ENCODE measurements at regions not wholly inside any gene's neighbourhood (a gene's known extent, or its start where the extent isn't known, plus 50 kb on each side); places are given as distances from the start of the nearest gene placed in this dataset.

DNA sequence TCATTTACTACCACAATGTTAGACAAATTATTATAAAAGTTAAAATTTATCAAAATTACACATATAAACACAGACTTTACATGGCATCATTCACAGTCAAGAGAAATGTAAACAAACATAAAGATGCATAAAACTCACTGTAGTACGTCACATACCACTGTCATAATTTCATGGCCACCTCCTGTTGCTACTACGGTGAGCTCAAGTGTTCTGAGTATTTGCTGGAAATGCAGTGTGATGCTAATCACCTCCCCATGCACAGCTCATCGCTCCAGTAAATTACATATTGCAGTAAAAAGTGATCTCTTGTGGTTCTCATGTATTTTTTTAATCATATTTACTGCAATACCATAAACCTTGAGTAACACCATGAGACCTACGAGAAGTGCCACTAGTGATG is 247.7 kb upstream of the SFSWAP start:
- no peak for ATAC-seq (ENCODE audit: poor library complexity)
- TF ChIP-seq, protein P1, sequence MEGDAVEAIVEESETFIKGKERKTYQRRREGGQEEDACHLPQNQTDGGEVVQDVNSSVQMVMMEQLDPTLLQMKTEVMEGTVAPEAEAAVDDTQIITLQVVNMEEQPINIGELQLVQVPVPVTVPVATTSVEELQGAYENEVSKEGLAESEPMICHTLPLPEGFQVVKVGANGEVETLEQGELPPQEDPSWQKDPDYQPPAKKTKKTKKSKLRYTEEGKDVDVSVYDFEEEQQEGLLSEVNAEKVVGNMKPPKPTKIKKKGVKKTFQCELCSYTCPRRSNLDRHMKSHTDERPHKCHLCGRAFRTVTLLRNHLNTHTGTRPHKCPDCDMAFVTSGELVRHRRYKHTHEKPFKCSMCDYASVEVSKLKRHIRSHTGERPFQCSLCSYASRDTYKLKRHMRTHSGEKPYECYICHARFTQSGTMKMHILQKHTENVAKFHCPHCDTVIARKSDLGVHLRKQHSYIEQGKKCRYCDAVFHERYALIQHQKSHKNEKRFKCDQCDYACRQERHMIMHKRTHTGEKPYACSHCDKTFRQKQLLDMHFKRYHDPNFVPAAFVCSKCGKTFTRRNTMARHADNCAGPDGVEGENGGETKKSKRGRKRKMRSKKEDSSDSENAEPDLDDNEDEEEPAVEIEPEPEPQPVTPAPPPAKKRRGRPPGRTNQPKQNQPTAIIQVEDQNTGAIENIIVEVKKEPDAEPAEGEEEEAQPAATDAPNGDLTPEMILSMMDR (IDR thresholded peaks at IDR 0.05): no peak
- no peak for DNase-seq
- Mint-ChIP-seq H3K27ac (no peak overlapping the region), H3K4me3 (no peak overlapping the region), H3K9me3 (peaks cover 2% of the 10 kb centered on the region), H3K36me3 (ENCODE audit: low read depth) (no peaks in the 10 kb centered on the region), H3K27me3 (peaks cover 36% of the 10 kb centered on the region), H3K4me1 (ENCODE audit: low read depth) (no peaks in the 10 kb centered on the region)
- no peaks in the 10 kb centered on the region for H3K36me3 ChIP-seq (ENCODE audit: insufficient read depth, low read length)
- no peak overlapping the region for H3K4me3 ChIP-seq (ENCODE audit: low read length)
- ChIA-PET POLR2A (no interaction called here), CTCF (no interaction called here)
- intact Hi-C loops (cut with DNase I, micrococcal nuclease): no loop called here
- no peaks in the 10 kb centered on the region for H3K27me3 ChIP-seq (ENCODE audit: control insufficient read depth in 1 of 2, insufficient read depth in 2 of 2, low read length in 2 of 2)
- no peaks in the 10 kb centered on the region for H3K4me1 ChIP-seq (ENCODE audit: insufficient read depth, low read length)
- no peak overlapping the region for H3K27ac ChIP-seq (ENCODE audit: low read depth in 1 of 2, low read length in 2 of 2)
- H3K9me3 ChIP-seq (ENCODE audit: control insufficient read depth in 1 of 2, insufficient read depth in 1 of 2, low read length in 2 of 2): peaks cover 3 to 15% of the 10 kb centered on the region in 2 experiments

DNA sequence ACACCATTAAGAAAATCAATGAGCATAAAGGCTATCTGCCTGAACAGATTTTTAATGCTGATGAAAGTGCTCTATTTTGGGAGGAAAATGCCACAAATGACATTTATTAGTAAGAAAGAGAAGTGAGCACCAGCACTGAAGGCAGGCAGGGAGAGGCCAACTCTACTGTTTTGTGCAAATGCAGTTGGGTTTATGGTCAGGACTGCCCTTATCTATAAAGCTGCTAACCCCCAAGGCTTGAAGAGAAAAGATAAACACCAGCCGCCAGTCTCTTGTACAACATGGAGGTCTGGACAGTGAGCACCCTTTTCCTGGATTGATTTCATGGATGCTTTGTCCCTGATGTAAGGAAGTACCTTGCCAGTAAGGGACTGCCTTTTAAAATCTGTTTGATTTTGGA is 246.8 kb upstream of the SFSWAP start:
- Mint-ChIP-seq H3K9me3 (peaks cover 2% of the 10 kb centered on the region), H3K4me3 (no peak overlapping the region), H3K27ac (no peak overlapping the region), H3K4me1 (ENCODE audit: low read depth) (no peaks in the 10 kb centered on the region), H3K36me3 (ENCODE audit: low read depth) (no peaks in the 10 kb centered on the region), H3K27me3 (peaks cover 29% of the 10 kb centered on the region)
- Histone ChIP-seq H3K27ac (ENCODE audit: low read depth in 1 of 2, low read length in 2 of 2) (no peak overlapping the region), H3K4me3 (ENCODE audit: low read length) (no peak overlapping the region), H3K4me1 (ENCODE audit: insufficient read depth, low read length) (no peaks in the 10 kb centered on the region), H3K36me3 (ENCODE audit: insufficient read depth, low read length) (no peaks in the 10 kb centered on the region), H3K9me3 (ENCODE audit: control insufficient read depth in 1 of 2, insufficient read depth in 1 of 2, low read length in 2 of 2) (peaks cover 3 to 15% of the 10 kb centered on the region in 2 experiments), H3K27me3 (ENCODE audit: control insufficient read depth in 1 of 2, insufficient read depth in 2 of 2, low read length in 2 of 2) (no peaks in the 10 kb centered on the region)
- ChIA-PET POLR2A (no interaction called here), CTCF (no interaction called here)
- DNase-seq: no peak
- intact Hi-C loops (cut with DNase I, micrococcal nuclease): no loop called here
- TF ChIP-seq, protein P1 (IDR thresholded peaks at IDR 0.05): no peak
- ATAC-seq (ENCODE audit: poor library complexity): no peak

- no peak for DNase-seq
- H3K36me3 Mint-ChIP-seq (ENCODE audit: low read depth): no peaks in the 10 kb centered on the region
- H3K4me3 Mint-ChIP-seq: no peak overlapping the region
- peaks cover 16% of the 10 kb centered on the region for H3K27me3 Mint-ChIP-seq
- POLR2A ChIA-PET: no interaction called here
- TF ChIP-seq, protein P1 (IDR thresholded peaks at IDR 0.05): no peak
- H3K27ac Mint-ChIP-seq: no peak overlapping the region
- no peaks in the 10 kb centered on the region for H3K27me3 ChIP-seq (ENCODE audit: control insufficient read depth in 1 of 2, insufficient read depth in 2 of 2, low read length in 2 of 2)
- no peak overlapping the region for H3K4me3 ChIP-seq (ENCODE audit: low read length)
- H3K9me3 Mint-ChIP-seq: peaks cover 2% of the 10 kb centered on the region
- no peak for ATAC-seq (ENCODE audit: poor library complexity)
- CTCF ChIA-PET: no interaction called here
- H3K27ac ChIP-seq (ENCODE audit: low read depth in 1 of 2, low read length in 2 of 2): no peak overlapping the region
- H3K9me3 ChIP-seq (ENCODE audit: control insufficient read depth in 1 of 2, insufficient read depth in 1 of 2, low read length in 2 of 2): peaks cover 3 to 12% of the 10 kb centered on the region in 2 experiments
- intact Hi-C loops (cut with DNase I, micrococcal nuclease): no loop called here
- H3K36me3 ChIP-seq (ENCODE audit: insufficient read depth, low read length): no peaks in the 10 kb centered on the region
- H3K4me1 ChIP-seq (ENCODE audit: insufficient read depth, low read length): no peaks in the 10 kb centered on the region
- H3K4me1 Mint-ChIP-seq (ENCODE audit: low read depth): no peaks in the 10 kb centered on the region
Observed at GRCh38 chr12:131466306-131466705, 244.6 kb upstream of the SFSWAP start.
